Peyer's patch (tissue), 4 donors: ENCODE measurements at regions not wholly inside any gene's neighbourhood (a gene's known extent, or its start where the extent isn't known, plus 50 kb on each side); places are given as distances from the start of the nearest gene placed in this dataset.

Source experiments
- CTCF ChIP-seq, 6 experiments: fragments of 450-650 bp in 4 of 6; fragments of 200-600 bp in 2 of 6; sonication (generic) in 1 of 6; IDR thresholded peaks; one replicate each; pipeline ENCODE4 v1.5.1; 2017 to 2019; ENCODE audit warnings: antibody characterized with exemption in 6 of 6, mild to moderate bottlenecking in 3 of 6, moderate library complexity in 1 of 6
- POLR2A ChIP-seq, 2 donors: fragments of 450-650 bp; IDR thresholded peaks; one replicate each; pipeline ENCODE4 v1.5.1; 2017; ENCODE audit warnings: antibody characterized with exemption in 2 of 2, mild to moderate bottlenecking in 2 of 2, moderate library complexity in 2 of 2

- TF ChIP-seq CTCF (IDR thresholded peaks at IDR 0.05) (no peak), POLR2A (IDR thresholded peaks at IDR 0.05) (no peak)
Measured at GRCh38 chr18:34978953-34979608, 62.1 kb upstream of the MAPRE2 start.
